Osteoblast (primary cell): ENCODE measurements at regions not wholly inside any gene's neighbourhood (a gene's known extent, or its start where the extent isn't known, plus 50 kb on each side); places are given as distances from the start of the nearest gene placed in this dataset.

ENCODE experiments used
- DNase-seq: peaks from one replicate; pipeline ENCODE4 v3.0.0; 2011; ENCODE audit warnings: low spot score, mixed read lengths; ENCODE audit not compliant: insufficient read length; ENCODE audit errors: missing footprints
- H2AFZ ChIP-seq: 2 replicates; pipeline ENCODE4 v1.6.0; 2011; ENCODE audit warnings: mild to moderate bottlenecking, low read length
- H3K27ac ChIP-seq: 2 replicates; pipeline ENCODE4 v1.5.1; 2011; ENCODE audit warnings: mild to moderate bottlenecking, low read depth, low read length, moderate library complexity
- H3K27me3 ChIP-seq: 2 replicates; pipeline ENCODE4 v1.6.0; 2012; ENCODE audit warnings: mild to moderate bottlenecking, control low read depth, inconsistent platforms, low read length, moderate library complexity; ENCODE audit not compliant: insufficient read depth
- H3K36me3 ChIP-seq: 2 replicates; pipeline ENCODE4 v1.5.1; 2011; ENCODE audit warnings: mild to moderate bottlenecking, low read length, control low read depth, moderate library complexity; ENCODE audit not compliant: insufficient read depth
- H3K4me1 ChIP-seq: 2 replicates; pipeline ENCODE4 v1.5.1; 2011; ENCODE audit warnings: mild to moderate bottlenecking, low read length, control low read depth, moderate library complexity; ENCODE audit not compliant: insufficient read depth
- H3K4me2 ChIP-seq: 2 replicates; pipeline ENCODE4 v1.6.0; 2011; ENCODE audit warnings: mild to moderate bottlenecking, low read length; ENCODE audit not compliant: insufficient read depth
- H3K4me3 ChIP-seq: fragments of 200-600 bp; sonication (generic); 3 replicates; pipeline ENCODE4 v1.5.1; 2012; ENCODE audit warnings: mild to moderate bottlenecking, low read length, inconsistent platforms; ENCODE audit not compliant: insufficient read depth
- H3K79me2 ChIP-seq: 2 replicates; pipeline ENCODE4 v1.6.0; 2012; ENCODE audit warnings: mild to moderate bottlenecking, low read length, control low read depth, inconsistent platforms; ENCODE audit not compliant: insufficient read depth
- H3K9me3 ChIP-seq: 2 replicates; pipeline ENCODE4 v1.5.1; 2011; ENCODE audit warnings: low read depth, low read length, control low read depth
- H4K20me1 ChIP-seq: 2 replicates; pipeline ENCODE4 v1.6.0; 2012; ENCODE audit warnings: mild to moderate bottlenecking, low read length, control low read depth; ENCODE audit not compliant: insufficient read depth
- CTCF ChIP-seq: IDR thresholded peaks from 2 replicates; pipeline ENCODE4 v1.5.1; 2011; ENCODE audit warnings: mild to moderate bottlenecking, low read depth, low read length, moderate library complexity; ENCODE audit errors: extremely low read depth

- Histone ChIP-seq H3K4me2 (no peak overlapping the region), H4K20me1 (no peaks in the 10 kb centered on the region), H3K27me3 (no peaks in the 10 kb centered on the region), H3K27ac (peak overlapping the region; percentile 13), H3K79me2 (no peaks in the 10 kb centered on the region), H3K9me3 (no peaks in the 10 kb centered on the region), H3K4me1 (peaks cover 10% of the 10 kb centered on the region), H2AFZ (peak overlapping the region; percentile 32), H3K36me3 (no peaks in the 10 kb centered on the region), H3K4me3 (no peak overlapping the region)
- DNase-seq = no peak
- no peak for TF ChIP-seq CTCF
These were observed 397.9 kb downstream of the ZIC4 start for GRCh38 chr3:147008458-147008857.

GRCh38 chr3:147007736-147008245 is 398.6 kb downstream of the ZIC4 start:
- DNase-seq = no peak
- Histone ChIP-seq H3K4me3 (no peak overlapping the region), H2AFZ (no peak overlapping the region), H3K27me3 (no peaks in the 10 kb centered on the region), H3K79me2 (no peaks in the 10 kb centered on the region), H3K4me1 (peaks cover 10% of the 10 kb centered on the region), H4K20me1 (no peaks in the 10 kb centered on the region), H3K9me3 (no peaks in the 10 kb centered on the region), H3K36me3 (no peaks in the 10 kb centered on the region), H3K4me2 (no peak overlapping the region), H3K27ac (no peak overlapping the region)
- TF ChIP-seq CTCF = no peak

- Histone ChIP-seq H4K20me1 (no peaks in the 10 kb centered on the region), H3K4me2 (no peak overlapping the region), H3K4me1 (no peaks in the 10 kb centered on the region), H3K9me3 (no peaks in the 10 kb centered on the region), H3K27me3 (no peaks in the 10 kb centered on the region), H3K27ac (no peak overlapping the region), H3K4me3 (no peak overlapping the region), H3K36me3 (no peaks in the 10 kb centered on the region), H2AFZ (no peak overlapping the region), H3K79me2 (no peaks in the 10 kb centered on the region)
- no peak for DNase-seq
- TF ChIP-seq CTCF = no peak
These were observed 397.6 kb upstream of the PLSCR5 start for GRCh38 chr3:147002721-147003120.

GRCh38 chr3:147000274-147000673 is 395.1 kb upstream of the PLSCR5 start:
- no peak overlapping the region for H3K4me2 ChIP-seq
- no peaks in the 10 kb centered on the region for H3K4me1 ChIP-seq
- H3K4me3 ChIP-seq = no peak overlapping the region
- no peak for DNase-seq
- TF ChIP-seq CTCF = no peak
- no peaks in the 10 kb centered on the region for H3K27me3 ChIP-seq
- no peaks in the 10 kb centered on the region for H4K20me1 ChIP-seq
- H2AFZ ChIP-seq = no peak overlapping the region
- no peaks in the 10 kb centered on the region for H3K79me2 ChIP-seq
- H3K9me3 ChIP-seq = no peaks in the 10 kb centered on the region
- H3K36me3 ChIP-seq = no peaks in the 10 kb centered on the region
- H3K27ac ChIP-seq = no peak overlapping the region
